ENCODE measurements at regions not wholly inside any gene's neighbourhood (a gene's known extent, or its start where the extent isn't known, plus 50 kb on each side); places are given as distances from the start of the nearest gene placed in this dataset.
"Not testable (repeated sequence)": the region's sequence is repeated elsewhere in the genome, so short reads cannot be mapped to it uniquely, and the experiment has no call there.

DNA sequence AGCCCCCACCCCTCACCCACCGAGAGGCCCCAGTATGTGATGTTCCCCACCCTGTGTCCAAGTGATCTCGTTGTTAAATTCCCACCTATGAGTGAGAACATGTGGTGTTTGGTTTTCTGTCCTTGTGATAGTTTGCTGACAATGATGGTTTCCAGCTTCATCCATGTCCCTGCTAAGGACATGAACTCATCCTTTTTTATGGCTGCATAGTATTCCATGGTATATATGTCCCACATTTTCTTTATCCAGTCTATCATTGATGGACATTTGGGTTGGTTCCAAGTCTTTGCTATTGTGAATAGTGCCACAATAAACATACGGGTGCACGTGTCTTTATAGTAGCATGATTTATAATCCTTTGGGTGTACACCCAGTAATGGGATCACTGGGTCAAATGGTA is 79.2 kb downstream of the PXDC1 start:
- not testable (repeated sequence) for H3K4me3 ChIP-seq (ENCODE audit: low read depth, low read length); FAIRE-seq; DNase-seq (ENCODE audit: low read depth); H3K27me3 ChIP-seq (ENCODE audit: control insufficient read depth, insufficient read depth, low read length); H3K36me3 ChIP-seq (ENCODE audit: control insufficient read depth, insufficient read depth, low read length)

- no peaks in the 10 kb centered on the region for H3K36me3 ChIP-seq (ENCODE audit: control insufficient read depth, insufficient read depth, low read length)
- no peaks in the 10 kb centered on the region for H3K27me3 ChIP-seq (ENCODE audit: control insufficient read depth, insufficient read depth, low read length)
- FAIRE-seq (no peak), DNase-seq (ENCODE audit: low read depth) (no peak)
- H3K4me3 ChIP-seq (ENCODE audit: low read depth, low read length), result no peak overlapping the region
- TF ChIP-seq, protein P1, sequence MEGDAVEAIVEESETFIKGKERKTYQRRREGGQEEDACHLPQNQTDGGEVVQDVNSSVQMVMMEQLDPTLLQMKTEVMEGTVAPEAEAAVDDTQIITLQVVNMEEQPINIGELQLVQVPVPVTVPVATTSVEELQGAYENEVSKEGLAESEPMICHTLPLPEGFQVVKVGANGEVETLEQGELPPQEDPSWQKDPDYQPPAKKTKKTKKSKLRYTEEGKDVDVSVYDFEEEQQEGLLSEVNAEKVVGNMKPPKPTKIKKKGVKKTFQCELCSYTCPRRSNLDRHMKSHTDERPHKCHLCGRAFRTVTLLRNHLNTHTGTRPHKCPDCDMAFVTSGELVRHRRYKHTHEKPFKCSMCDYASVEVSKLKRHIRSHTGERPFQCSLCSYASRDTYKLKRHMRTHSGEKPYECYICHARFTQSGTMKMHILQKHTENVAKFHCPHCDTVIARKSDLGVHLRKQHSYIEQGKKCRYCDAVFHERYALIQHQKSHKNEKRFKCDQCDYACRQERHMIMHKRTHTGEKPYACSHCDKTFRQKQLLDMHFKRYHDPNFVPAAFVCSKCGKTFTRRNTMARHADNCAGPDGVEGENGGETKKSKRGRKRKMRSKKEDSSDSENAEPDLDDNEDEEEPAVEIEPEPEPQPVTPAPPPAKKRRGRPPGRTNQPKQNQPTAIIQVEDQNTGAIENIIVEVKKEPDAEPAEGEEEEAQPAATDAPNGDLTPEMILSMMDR (IDR thresholded peaks at IDR 0.05; ENCODE audit: insufficient read depth, low read length, severe bottlenecking), result no peak
Observed at GRCh38 chr6:3671382-3671781, 80.1 kb downstream of the PXDC1 start.

GRCh38 chr6:3670356-3670755 is 81.2 kb downstream of the PXDC1 start:
- Histone ChIP-seq H3K27me3 (ENCODE audit: control insufficient read depth, insufficient read depth, low read length) (no peaks in the 10 kb centered on the region), H3K4me3 (ENCODE audit: low read depth, low read length) (no peak overlapping the region), H3K36me3 (ENCODE audit: control insufficient read depth, insufficient read depth, low read length) (no peaks in the 10 kb centered on the region)
- DNase-seq (ENCODE audit: low read depth) (no peak), FAIRE-seq (no peak)
- TF ChIP-seq, protein P1 (IDR thresholded peaks at IDR 0.05; ENCODE audit: insufficient read depth, low read length, severe bottlenecking), result no peak

GRCh38 chr6:3669916-3670315 is 81.6 kb downstream of the PXDC1 start:
- Histone ChIP-seq H3K27me3 (ENCODE audit: control insufficient read depth, insufficient read depth, low read length) (no peaks in the 10 kb centered on the region), H3K4me3 (ENCODE audit: low read depth, low read length) (no peak overlapping the region), H3K36me3 (ENCODE audit: control insufficient read depth, insufficient read depth, low read length) (no peaks in the 10 kb centered on the region)
- DNase-seq (ENCODE audit: low read depth) (no peak), FAIRE-seq (no peak)
- TF ChIP-seq, protein P1 (IDR thresholded peaks at IDR 0.05; ENCODE audit: insufficient read depth, low read length, severe bottlenecking), result no peak

- TF ChIP-seq, protein P1 (IDR thresholded peaks at IDR 0.05; ENCODE audit: insufficient read depth, low read length, severe bottlenecking), result no peak
- H3K27me3 ChIP-seq (ENCODE audit: control insufficient read depth, insufficient read depth, low read length), result no peaks in the 10 kb centered on the region
- no peak for FAIRE-seq
Observed at GRCh38 chr6:3665608-3666007, 85.9 kb downstream of the PXDC1 start.

DNA sequence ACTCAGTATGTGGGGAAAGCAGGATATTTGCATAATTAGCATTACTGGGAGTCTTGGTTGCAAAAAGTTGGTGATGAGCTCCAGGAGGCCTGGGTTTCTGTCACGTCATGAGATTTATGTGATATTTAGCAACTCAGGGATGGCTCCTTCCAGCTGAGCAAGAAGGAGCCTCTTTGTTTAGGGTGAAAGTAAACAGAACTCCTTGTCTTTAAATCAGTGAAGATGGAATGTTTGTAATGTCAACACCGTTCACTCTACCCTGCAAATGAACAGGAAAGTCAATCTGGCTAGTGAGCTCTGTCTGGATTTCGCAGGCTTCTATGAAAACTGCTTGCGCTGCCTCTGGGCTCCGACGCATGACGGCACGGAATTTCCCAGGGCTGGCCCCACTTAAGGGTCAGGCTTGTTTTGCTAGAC is 86.9 kb downstream of the PXDC1 start:
- no peak for FAIRE-seq

More at GRCh38 chr6:3665608-3666007, 85.9 kb downstream of the PXDC1 start:
- H3K4me3 ChIP-seq (ENCODE audit: low read depth, low read length), result no peak overlapping the region
- DNase-seq (ENCODE audit: low read depth), result no peak
- no peaks in the 10 kb centered on the region for H3K36me3 ChIP-seq (ENCODE audit: control insufficient read depth, insufficient read depth, low read length)

More for the DNA sequence above, 86.9 kb downstream of the PXDC1 start:
- peak; percentile 10 for DNase-seq (ENCODE audit: low read depth)
- H3K4me3 ChIP-seq (ENCODE audit: low read depth, low read length), result no peak overlapping the region
- no peaks in the 10 kb centered on the region for H3K27me3 ChIP-seq (ENCODE audit: control insufficient read depth, insufficient read depth, low read length)
- TF ChIP-seq, protein P1 (IDR thresholded peaks at IDR 0.05; ENCODE audit: insufficient read depth, low read length, severe bottlenecking), result no peak
- no peaks in the 10 kb centered on the region for H3K36me3 ChIP-seq (ENCODE audit: control insufficient read depth, insufficient read depth, low read length)

Measured in bronchial epithelial cell (primary cell).